K562 (cell line): ENCODE measurements at regions not wholly inside any gene's neighbourhood (a gene's known extent, or its start where the extent isn't known, plus 50 kb on each side); places are given as distances from the start of the nearest gene placed in this dataset.

ENCODE experiments used
- CAMTA2 ChIP-seq: fragments of 250-450 bp; sonication (Bioruptor Pico); conservative IDR thresholded peaks from 2 replicates; pipeline ENCODE4 v1.5.1; 2022
- CTCF ChIP-seq, 3 experiments: IDR thresholded peaks in 2 of 3; conservative IDR thresholded peaks in 1 of 3; 2 replicates each; pipeline ENCODE4 v1.5.1; 2011 to 2012; ENCODE audit warnings: low read length in 3 of 3, mild to moderate bottlenecking in 3 of 3, control low read depth in 2 of 3, improper control_type of control experiment in 1 of 3, inconsistent platforms in 1 of 3, low read depth in 1 of 3, mixed read lengths in 1 of 3, moderate library complexity in 1 of 3; ENCODE audit not compliant: insufficient read depth in 2 of 3
- KDM1A ChIP-seq, 2 experiments: fragments of 450-650 bp; IDR thresholded peaks; 2 replicates each; pipeline ENCODE4 v1.6.1; 2016; ENCODE audit warnings: mild to moderate bottlenecking in 2 of 2
- PBX2 ChIP-seq, 2 experiments: IDR thresholded peaks in 1 of 2; conservative IDR thresholded peaks in 1 of 2; 2 replicates each; pipeline ENCODE4 v1.6.1; 2016; ENCODE audit warnings: low read depth in 2 of 2, mild to moderate bottlenecking in 1 of 2, missing compliant biosample characterization in 1 of 2, missing genetic modification characterization in 1 of 2, moderate library complexity in 1 of 2
- PTTG1 ChIP-seq: fragments of 450-650 bp; IDR thresholded peaks from 2 replicates; pipeline ENCODE4 v1.6.1; 2016; ENCODE audit warnings: low read depth, mild to moderate bottlenecking, missing genetic modification characterization, missing compliant biosample characterization
- RBFOX2 ChIP-seq: fragments of 200-400 bp; formaldehyde crosslinking; IDR thresholded peaks from 2 replicates; pipeline ENCODE4 v1.6.1; 2017; ENCODE audit warnings: low read depth, mild to moderate bottlenecking, low read length, moderate library complexity
- SP1 ChIP-seq: sonication (generic); formaldehyde crosslinking; IDR thresholded peaks from 2 replicates; pipeline ENCODE4 v1.8.1; 2022; ENCODE audit warnings: mild to moderate bottlenecking, missing genetic modification reagents
- TAF1 ChIP-seq: IDR thresholded peaks from 2 replicates; pipeline ENCODE4 v1.6.1; 2011; ENCODE audit warnings: mild to moderate bottlenecking, low read length, moderate library complexity; ENCODE audit not compliant: insufficient read depth, control insufficient read depth, severe bottlenecking; ENCODE audit errors: extremely low read depth
- TAF7 ChIP-seq: fragments of 450-650 bp; IDR thresholded peaks from 2 replicates; pipeline ENCODE4 v1.6.1; 2016; ENCODE audit warnings: missing genetic modification characterization, missing compliant biosample characterization
- ZNF133 ChIP-seq: fragments of 250-450 bp; sonication (Bioruptor Pico); IDR thresholded peaks from 2 replicates; pipeline ENCODE4 v1.4.0; 2020; ENCODE audit warnings: mild to moderate bottlenecking
- ZNF282 ChIP-seq: sonication (generic); formaldehyde crosslinking; IDR thresholded peaks from 2 replicates; pipeline ENCODE4 v1.8.1; 2023; ENCODE audit warnings: missing genetic modification reagents
- TF ChIP-seq, protein P1 (sequence below): fragments of 450-650 bp; formaldehyde crosslinking; IDR thresholded peaks from 2 replicates; pipeline ENCODE4 v1.4.0; 2022; ENCODE audit warnings: missing genetic modification characterization
- TF ChIP-seq, protein P2 (sequence below): fragments of 450-650 bp; IDR thresholded peaks from one replicate; pipeline ENCODE4 v1.6.1; 2018; ENCODE audit warnings: mild to moderate bottlenecking, moderate library complexity; ENCODE audit not compliant: partially characterized antibody

DNA sequence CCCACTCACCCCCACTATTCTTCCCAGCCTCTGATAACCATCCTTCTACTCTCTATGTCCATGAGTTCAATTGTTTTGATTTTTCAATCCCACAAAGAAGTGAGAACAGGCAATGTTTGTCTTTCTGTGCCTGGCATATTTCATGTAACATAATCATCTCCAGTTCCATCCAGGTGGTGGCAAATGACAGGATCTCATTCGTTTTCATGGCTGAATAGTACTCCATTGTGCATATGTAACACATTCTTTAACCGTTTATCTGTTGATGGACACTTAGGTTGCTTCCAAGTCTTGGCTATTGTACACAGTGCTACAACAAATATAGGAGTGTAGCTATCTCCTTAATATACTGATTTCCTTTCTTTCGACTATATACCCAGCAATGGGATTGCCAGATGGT is 169.3 kb upstream of the NFIA start:
- TF ChIP-seq, protein P1, sequence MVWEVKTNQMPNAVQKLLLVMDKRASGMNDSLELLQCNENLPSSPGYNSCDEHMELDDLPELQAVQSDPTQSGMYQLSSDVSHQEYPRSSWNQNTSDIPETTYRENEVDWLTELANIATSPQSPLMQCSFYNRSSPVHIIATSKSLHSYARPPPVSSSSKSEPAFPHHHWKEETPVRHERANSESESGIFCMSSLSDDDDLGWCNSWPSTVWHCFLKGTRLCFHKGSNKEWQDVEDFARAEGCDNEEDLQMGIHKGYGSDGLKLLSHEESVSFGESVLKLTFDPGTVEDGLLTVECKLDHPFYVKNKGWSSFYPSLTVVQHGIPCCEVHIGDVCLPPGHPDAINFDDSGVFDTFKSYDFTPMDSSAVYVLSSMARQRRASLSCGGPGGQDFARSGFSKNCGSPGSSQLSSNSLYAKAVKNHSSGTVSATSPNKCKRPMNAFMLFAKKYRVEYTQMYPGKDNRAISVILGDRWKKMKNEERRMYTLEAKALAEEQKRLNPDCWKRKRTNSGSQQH (CRISPR knock-in tag) = no peak
- no peak for TF ChIP-seq ZNF282
- no peak for TF ChIP-seq RBFOX2
- TF ChIP-seq, protein P2, sequence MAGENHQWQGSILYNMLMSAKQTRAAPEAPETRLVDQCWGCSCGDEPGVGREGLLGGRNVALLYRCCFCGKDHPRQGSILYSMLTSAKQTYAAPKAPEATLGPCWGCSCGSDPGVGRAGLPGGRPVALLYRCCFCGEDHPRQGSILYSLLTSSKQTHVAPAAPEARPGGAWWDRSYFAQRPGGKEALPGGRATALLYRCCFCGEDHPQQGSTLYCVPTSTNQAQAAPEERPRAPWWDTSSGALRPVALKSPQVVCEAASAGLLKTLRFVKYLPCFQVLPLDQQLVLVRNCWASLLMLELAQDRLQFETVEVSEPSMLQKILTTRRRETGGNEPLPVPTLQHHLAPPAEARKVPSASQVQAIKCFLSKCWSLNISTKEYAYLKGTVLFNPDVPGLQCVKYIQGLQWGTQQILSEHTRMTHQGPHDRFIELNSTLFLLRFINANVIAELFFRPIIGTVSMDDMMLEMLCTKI = no peak
- TF ChIP-seq TAF1 = no peak
- no peak for TF ChIP-seq ZNF133 (CRISPR knock-in tag)
- no peak for TF ChIP-seq CTCF (IDR thresholded peaks at IDR 0.05 in 2 of 3, conservative IDR thresholded peaks at IDR 0.05 in 1 of 3; ENCODE audit: insufficient read depth in 2 of 3, low read depth in 1 of 3, low read length in 3 of 3)
- no peak for TF ChIP-seq CAMTA2 (CRISPR knock-in tag)
- TF ChIP-seq PTTG1 (tag) = no peak
- no peak for TF ChIP-seq SP1 (CRISPR knock-in tag)
- TF ChIP-seq PBX2 (CRISPR knock-in tag; IDR thresholded peaks at IDR 0.05; ENCODE audit: low read depth) = no peak
- TF ChIP-seq PBX2 (tag; conservative IDR thresholded peaks at IDR 0.05; ENCODE audit: low read depth) = no peak
- TF ChIP-seq KDM1A (IDR thresholded peaks at IDR 0.05) = no peak
- no peak for TF ChIP-seq TAF7
